Colonic mucosa (tissue), 4 donors: ENCODE measurements at regions not wholly inside any gene's neighbourhood (a gene's known extent, or its start where the extent isn't known, plus 50 kb on each side); places are given as distances from the start of the nearest gene placed in this dataset.

Source experiments
- DNase-seq: peaks from one replicate; pipeline ENCODE4 v3.0.0-alpha.2; 2020
- H3K27ac ChIP-seq: fragments of 200-600 bp; one replicate; pipeline ENCODE4 v1.8.0; 2021
- H3K27me3 ChIP-seq: fragments of 200-600 bp; one replicate; pipeline ENCODE4 v1.8.0; 2021
- H3K36me3 ChIP-seq: fragments of 200-600 bp; one replicate; pipeline ENCODE4 v1.8.0; 2021
- H3K4me1 ChIP-seq: fragments of 200-600 bp; one replicate; pipeline ENCODE4 v1.8.0; 2021; ENCODE audit warnings: mild to moderate bottlenecking
- H3K4me3 ChIP-seq: fragments of 200-600 bp; one replicate; pipeline ENCODE4 v1.8.0; 2021
- H3K9ac ChIP-seq, 2 donors: one replicate each; pipeline ENCODE4 v1.7.0; 2013; ENCODE audit warnings: control low read depth in 2 of 2, low read depth in 2 of 2, low read length in 2 of 2
- H3K9me3 ChIP-seq: fragments of 200-600 bp; one replicate; pipeline ENCODE4 v1.8.0; 2021
- intact Hi-C: fragments of 100-400 bp; cut with DNase I; formaldehyde crosslinking; loops from one replicate; pipeline ENCODE4 v1.14.1; 2022
- TF ChIP-seq, protein P1 (sequence below): fragments of 200-600 bp; IDR thresholded peaks from one replicate; pipeline ENCODE4 v1.8.0; 2022; ENCODE audit warnings: antibody characterized with exemption, mild to moderate bottlenecking
- donor health status: healthy.
- donor health status: DM: no; HTN: no; CAD: no.
- donor health status: DM: no; HTN: no; CAD: no.

DNA sequence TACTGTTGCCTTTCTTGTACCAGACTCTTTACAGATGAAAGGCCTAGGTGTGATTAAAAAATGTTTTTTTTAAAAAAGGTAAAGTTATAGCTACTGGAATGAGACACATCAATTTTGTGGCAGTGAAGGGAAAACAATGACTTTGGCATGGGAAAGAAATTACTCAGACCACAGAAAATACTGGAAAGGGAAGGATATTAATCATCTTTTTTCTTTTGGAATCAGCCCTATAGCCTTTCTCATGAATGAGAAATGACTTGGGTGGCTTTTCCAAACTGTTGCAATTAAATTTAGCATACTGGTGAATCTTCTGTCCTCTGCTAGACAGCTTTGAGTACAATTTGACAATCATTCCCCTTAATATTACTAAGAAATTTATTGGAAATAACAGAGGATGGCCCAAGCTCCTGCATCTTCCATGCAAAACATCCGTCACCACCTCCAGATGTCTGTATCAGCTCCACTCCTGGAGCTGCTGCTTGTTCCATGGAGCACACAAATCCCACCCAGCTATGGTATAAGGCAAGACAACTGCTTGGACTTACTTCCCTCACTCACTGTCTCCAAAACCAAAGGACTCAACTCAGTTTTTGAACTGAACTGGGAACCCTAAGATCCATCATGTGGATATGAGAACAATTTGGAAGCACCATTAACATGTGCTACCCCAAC, 97.6 kb upstream of the ARSJ start:
- H3K9ac ChIP-seq: no peak overlapping the region
- no peak for DNase-seq
- no peak overlapping the region for H3K27ac ChIP-seq
- H3K27me3 ChIP-seq: no peaks in the 10 kb centered on the region
- TF ChIP-seq, protein P1, sequence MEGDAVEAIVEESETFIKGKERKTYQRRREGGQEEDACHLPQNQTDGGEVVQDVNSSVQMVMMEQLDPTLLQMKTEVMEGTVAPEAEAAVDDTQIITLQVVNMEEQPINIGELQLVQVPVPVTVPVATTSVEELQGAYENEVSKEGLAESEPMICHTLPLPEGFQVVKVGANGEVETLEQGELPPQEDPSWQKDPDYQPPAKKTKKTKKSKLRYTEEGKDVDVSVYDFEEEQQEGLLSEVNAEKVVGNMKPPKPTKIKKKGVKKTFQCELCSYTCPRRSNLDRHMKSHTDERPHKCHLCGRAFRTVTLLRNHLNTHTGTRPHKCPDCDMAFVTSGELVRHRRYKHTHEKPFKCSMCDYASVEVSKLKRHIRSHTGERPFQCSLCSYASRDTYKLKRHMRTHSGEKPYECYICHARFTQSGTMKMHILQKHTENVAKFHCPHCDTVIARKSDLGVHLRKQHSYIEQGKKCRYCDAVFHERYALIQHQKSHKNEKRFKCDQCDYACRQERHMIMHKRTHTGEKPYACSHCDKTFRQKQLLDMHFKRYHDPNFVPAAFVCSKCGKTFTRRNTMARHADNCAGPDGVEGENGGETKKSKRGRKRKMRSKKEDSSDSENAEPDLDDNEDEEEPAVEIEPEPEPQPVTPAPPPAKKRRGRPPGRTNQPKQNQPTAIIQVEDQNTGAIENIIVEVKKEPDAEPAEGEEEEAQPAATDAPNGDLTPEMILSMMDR: no peak
- intact Hi-C loops: loop anchor here (10.0 kb wide), 1 partner anchor 682 kb away; no protein-coding TSS in a partner anchor
- no peak overlapping the region for H3K4me3 ChIP-seq
- H3K4me1 ChIP-seq: no peaks in the 10 kb centered on the region
- no peaks in the 10 kb centered on the region for H3K36me3 ChIP-seq
- H3K9me3 ChIP-seq: no peaks in the 10 kb centered on the region

- H3K4me1 ChIP-seq: no peaks in the 10 kb centered on the region
- H3K27me3 ChIP-seq: no peaks in the 10 kb centered on the region
- TF ChIP-seq, protein P1: no peak
- H3K27ac ChIP-seq: no peak overlapping the region
- intact Hi-C loops: loop anchor here (10.0 kb wide), 1 partner anchor 683 kb away; no protein-coding TSS in a partner anchor
- H3K9me3 ChIP-seq: no peaks in the 10 kb centered on the region
- DNase-seq: no peak
- no peak overlapping the region for H3K4me3 ChIP-seq
- H3K36me3 ChIP-seq: no peaks in the 10 kb centered on the region
- no peak overlapping the region for H3K9ac ChIP-seq
Observed at GRCh38 chr4:114077610-114078009, 98.2 kb upstream of the ARSJ start.

- no peak for DNase-seq
- no peaks in the 10 kb centered on the region for H3K9me3 ChIP-seq
- H3K9ac ChIP-seq: no peak overlapping the region
- H3K4me3 ChIP-seq: no peak overlapping the region
- TF ChIP-seq, protein P1: no peak
- intact Hi-C loops: loop anchor here (10.0 kb wide), 1 partner anchor 684 kb away; no protein-coding TSS in a partner anchor
- no peaks in the 10 kb centered on the region for H3K36me3 ChIP-seq
- no peaks in the 10 kb centered on the region for H3K4me1 ChIP-seq
- H3K27me3 ChIP-seq: no peaks in the 10 kb centered on the region
- H3K27ac ChIP-seq: no peak overlapping the region
Observed at GRCh38 chr4:114078636-114079035, 99.2 kb upstream of the ARSJ start.

- no peak overlapping the region for H3K4me3 ChIP-seq
- H3K9ac ChIP-seq: no peak overlapping the region
- H3K9me3 ChIP-seq: no peaks in the 10 kb centered on the region
- no peak overlapping the region for H3K27ac ChIP-seq
- intact Hi-C loops: no loop called here
- TF ChIP-seq, protein P1: no peak
- DNase-seq: no peak
- no peaks in the 10 kb centered on the region for H3K27me3 ChIP-seq
- H3K36me3 ChIP-seq: no peaks in the 10 kb centered on the region
- H3K4me1 ChIP-seq: no peaks in the 10 kb centered on the region
Observed at GRCh38 chr4:114081783-114082182, 102.3 kb upstream of the ARSJ start.

DNA sequence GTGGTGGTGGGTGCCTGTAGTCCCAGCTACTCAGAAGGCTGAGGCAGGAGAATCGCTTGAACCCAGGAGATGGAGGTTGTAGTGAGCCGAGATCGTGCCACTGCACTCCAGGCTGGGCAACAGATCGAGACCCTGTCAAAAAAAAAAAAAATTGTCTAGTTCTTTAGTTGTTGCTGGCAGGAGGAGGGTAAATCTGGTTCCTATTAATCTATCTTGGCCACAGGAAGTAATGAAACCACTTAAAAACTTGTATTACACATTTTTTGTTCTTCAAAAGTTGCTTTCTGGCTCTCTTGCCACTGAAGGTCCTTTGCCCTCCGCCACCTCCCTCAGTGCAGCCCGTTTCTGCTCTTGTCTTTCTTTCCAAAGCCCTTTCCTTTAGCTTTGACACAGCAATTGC, 102.9 kb upstream of the ARSJ start:
- Histone ChIP-seq H3K4me1 (no peaks in the 10 kb centered on the region), H3K9me3 (no peaks in the 10 kb centered on the region), H3K4me3 (no peak overlapping the region), H3K27me3 (no peaks in the 10 kb centered on the region), H3K9ac (no peak overlapping the region), H3K36me3 (no peaks in the 10 kb centered on the region), H3K27ac (no peak overlapping the region)
- no peak for DNase-seq
- intact Hi-C loops: no loop called here
- TF ChIP-seq, protein P1: no peak
